Bronchial epithelial cell (primary cell): ENCODE measurements at regions not wholly inside any gene's neighbourhood (a gene's known extent, or its start where the extent isn't known, plus 50 kb on each side); places are given as distances from the start of the nearest gene placed in this dataset.

ENCODE experiments used
- DNase-seq: peaks from one replicate; pipeline ENCODE4 v3.0.0-alpha.2; 2010; ENCODE audit warnings: low read depth
- FAIRE-seq: peaks from 2 replicates; lab custom pipeline; 2011; peaks lifted over from hg19 to GRCh38; lab: Jason Lieb, UNC
- H3K27me3 ChIP-seq: 2 replicates; pipeline ENCODE4 v1.5.1; 2011; ENCODE audit warnings: low read length; ENCODE audit not compliant: control insufficient read depth, insufficient read depth
- H3K36me3 ChIP-seq: 2 replicates; pipeline ENCODE4 v1.5.1; 2011; ENCODE audit warnings: low read length; ENCODE audit not compliant: control insufficient read depth, insufficient read depth
- H3K4me3 ChIP-seq: 2 replicates; pipeline ENCODE4 v1.5.1; 2011; ENCODE audit warnings: mild to moderate bottlenecking, low read depth, low read length, control low read depth
- TF ChIP-seq, protein P1 (sequence below): IDR thresholded peaks from 2 replicates; pipeline ENCODE4 v1.5.1; 2011; ENCODE audit warnings: mild to moderate bottlenecking, moderate library complexity, low read length, control low read depth, inconsistent platforms; ENCODE audit not compliant: insufficient read depth, severe bottlenecking

DNA sequence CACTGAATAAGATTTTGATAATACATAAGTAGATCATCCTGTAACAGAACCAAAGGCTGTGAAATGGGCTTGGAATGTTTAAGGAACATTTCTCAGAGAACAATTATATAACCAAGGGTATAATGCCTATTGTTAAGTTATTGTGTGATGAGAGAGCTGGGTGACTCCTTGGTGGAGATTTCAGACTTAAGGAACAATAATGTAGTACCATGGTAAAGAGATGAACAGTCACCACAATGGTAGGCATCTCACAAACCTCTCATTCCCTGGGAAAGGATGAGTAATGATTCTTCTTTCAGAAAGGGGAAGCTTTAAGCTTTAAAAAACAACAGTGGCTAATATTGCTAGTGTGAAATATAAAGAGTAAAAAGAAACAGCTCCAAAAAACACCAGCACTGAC lies 147.4 kb downstream of the TRIM36 start:
- no peak overlapping the region for H3K4me3 ChIP-seq
- TF ChIP-seq, protein P1, sequence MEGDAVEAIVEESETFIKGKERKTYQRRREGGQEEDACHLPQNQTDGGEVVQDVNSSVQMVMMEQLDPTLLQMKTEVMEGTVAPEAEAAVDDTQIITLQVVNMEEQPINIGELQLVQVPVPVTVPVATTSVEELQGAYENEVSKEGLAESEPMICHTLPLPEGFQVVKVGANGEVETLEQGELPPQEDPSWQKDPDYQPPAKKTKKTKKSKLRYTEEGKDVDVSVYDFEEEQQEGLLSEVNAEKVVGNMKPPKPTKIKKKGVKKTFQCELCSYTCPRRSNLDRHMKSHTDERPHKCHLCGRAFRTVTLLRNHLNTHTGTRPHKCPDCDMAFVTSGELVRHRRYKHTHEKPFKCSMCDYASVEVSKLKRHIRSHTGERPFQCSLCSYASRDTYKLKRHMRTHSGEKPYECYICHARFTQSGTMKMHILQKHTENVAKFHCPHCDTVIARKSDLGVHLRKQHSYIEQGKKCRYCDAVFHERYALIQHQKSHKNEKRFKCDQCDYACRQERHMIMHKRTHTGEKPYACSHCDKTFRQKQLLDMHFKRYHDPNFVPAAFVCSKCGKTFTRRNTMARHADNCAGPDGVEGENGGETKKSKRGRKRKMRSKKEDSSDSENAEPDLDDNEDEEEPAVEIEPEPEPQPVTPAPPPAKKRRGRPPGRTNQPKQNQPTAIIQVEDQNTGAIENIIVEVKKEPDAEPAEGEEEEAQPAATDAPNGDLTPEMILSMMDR, result no peak
- FAIRE-seq (no peak), DNase-seq (no peak)
- no peaks in the 10 kb centered on the region for H3K27me3 ChIP-seq
- no peaks in the 10 kb centered on the region for H3K36me3 ChIP-seq

DNA sequence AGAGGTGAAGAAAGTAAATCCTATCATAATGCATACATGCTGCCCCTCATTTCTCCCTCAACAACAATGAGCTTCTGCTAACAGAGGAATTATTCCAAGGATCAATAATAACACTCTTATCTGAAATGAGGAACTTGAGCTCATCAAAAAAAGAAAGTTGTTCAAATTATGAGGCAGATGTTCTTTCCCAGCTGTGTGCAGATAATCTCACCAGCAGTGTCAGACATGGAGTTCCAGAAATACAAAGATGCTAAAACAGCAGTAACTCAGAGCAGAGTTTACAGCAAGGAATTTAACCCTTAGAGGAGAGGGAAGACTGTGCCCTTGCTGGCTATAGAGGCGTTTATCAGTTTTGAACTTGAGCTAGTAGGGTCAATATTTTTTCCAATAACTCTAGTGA lies 153.1 kb downstream of the TRIM36 start:
- Histone ChIP-seq H3K4me3 (no peak overlapping the region), H3K36me3 (no peaks in the 10 kb centered on the region), H3K27me3 (no peaks in the 10 kb centered on the region)
- no peak for DNase-seq
- FAIRE-seq, result no peak
- TF ChIP-seq, protein P1, result no peak

DNA sequence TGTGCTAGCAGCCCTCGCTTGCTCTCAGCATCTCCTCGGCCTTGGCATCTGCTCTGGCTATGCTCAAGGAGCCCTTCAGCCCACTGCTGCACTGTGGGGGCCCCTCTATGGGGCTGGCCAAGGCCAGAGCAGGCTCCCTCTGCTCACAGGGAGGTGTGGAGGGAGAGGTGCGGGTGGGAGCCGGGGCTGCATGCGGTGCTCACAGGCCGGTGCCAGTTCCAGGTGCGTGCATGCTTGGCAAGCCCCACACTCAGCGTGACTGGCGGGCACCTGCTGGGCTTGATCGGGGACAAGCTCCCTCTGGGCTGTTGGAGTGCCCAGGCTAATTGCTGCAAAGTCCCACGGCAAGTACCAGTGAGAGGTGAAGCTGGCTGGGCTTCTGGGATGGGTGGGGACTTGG lies 170.5 kb downstream of the TRIM36 start:
- no peak for FAIRE-seq
- TF ChIP-seq, protein P1, result no peak
- Histone ChIP-seq H3K27me3 (no peaks in the 10 kb centered on the region), H3K36me3 (no peaks in the 10 kb centered on the region), H3K4me3 (no peak overlapping the region)
- no peak for DNase-seq

DNA sequence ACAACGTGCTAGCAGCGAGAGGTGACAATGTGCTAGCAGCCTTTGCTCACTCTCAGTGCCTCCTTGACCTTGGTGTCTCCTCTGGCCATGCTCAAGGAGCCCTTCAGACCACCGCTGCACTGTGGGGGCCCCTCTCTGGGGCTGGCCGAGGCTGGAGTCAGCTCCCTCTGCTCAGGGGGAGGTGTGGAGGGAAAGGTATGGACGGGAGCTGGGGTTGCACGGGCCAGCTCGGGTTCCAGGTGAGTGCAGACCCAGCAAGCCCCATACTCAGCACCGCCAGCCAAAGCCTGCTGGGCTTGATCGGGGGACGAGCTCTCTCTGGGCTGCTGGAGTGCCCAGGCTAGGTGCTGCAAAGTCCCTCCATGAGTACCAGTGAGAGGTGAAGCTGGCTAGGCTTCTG lies 180.2 kb downstream of the TRIM36 start:
- TF ChIP-seq, protein P1, result no peak
- H3K27me3 ChIP-seq, result no peaks in the 10 kb centered on the region
- H3K4me3 ChIP-seq, result no peak overlapping the region
- no peaks in the 10 kb centered on the region for H3K36me3 ChIP-seq
- no peak for FAIRE-seq
- DNase-seq, result no peak

DNA sequence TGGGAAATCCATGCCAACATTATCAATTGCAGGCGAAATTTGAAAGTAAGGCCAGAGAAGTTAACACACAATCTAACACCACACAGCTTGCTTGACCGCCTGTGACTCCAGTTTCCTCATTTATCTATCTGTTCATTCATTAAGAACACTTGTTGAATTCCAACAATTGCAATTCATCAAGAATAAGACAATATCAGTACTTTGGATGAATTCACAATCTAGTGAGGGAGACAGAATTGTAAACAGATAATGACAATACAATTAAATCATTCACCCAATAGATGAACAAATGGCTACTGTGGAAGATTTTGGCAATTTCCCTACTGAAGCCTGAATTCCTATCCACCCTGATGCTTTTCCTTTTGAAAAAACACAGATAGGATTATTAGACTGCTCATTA lies 181.6 kb downstream of the TRIM36 start:
- FAIRE-seq, result no peak
- TF ChIP-seq, protein P1, result no peak
- H3K27me3 ChIP-seq, result no peaks in the 10 kb centered on the region
- no peak overlapping the region for H3K4me3 ChIP-seq
- no peaks in the 10 kb centered on the region for H3K36me3 ChIP-seq
- DNase-seq, result no peak

DNA sequence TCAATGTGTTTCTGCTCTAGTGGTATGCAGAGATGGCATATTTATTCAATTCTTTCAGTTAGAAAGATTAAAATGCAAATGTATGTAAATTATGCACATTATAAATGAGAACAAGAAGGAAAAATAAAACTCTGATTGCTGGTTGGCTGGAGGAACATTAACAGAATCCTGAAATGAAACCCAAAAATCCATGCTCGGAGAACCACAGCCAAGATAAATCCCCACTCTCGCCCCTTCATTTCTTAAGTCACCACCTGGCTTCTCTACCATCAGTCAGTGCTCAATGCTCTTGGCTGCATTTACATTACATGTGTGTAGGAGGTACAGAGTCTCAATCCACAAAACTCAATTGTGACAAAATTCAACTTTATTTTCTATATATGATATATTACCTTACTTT lies 184.9 kb downstream of the TRIM36 start:
- Histone ChIP-seq H3K27me3 (no peaks in the 10 kb centered on the region), H3K4me3 (no peak overlapping the region), H3K36me3 (no peaks in the 10 kb centered on the region)
- FAIRE-seq (no peak), DNase-seq (no peak)
- TF ChIP-seq, protein P1, result no peak
